Psoas muscle (tissue), 7 donors: ENCODE measurements at regions not wholly inside any gene's neighbourhood (a gene's known extent, or its start where the extent isn't known, plus 50 kb on each side); places are given as distances from the start of the nearest gene placed in this dataset.

ENCODE experiments used
- ATAC-seq, 4 donors: fragments of 200-7000 bp; cut with Tn5 transposase; one replicate each; pipeline ENCODE4 v1.9.1; 2020; ENCODE audit warnings: moderate library complexity in 3 of 4, mild to moderate bottlenecking in 2 of 4
- DNase-seq, 2 donors: peaks; one replicate each; pipeline ENCODE4 v3.0.0-alpha.2; 2020
- H3K27ac ChIP-seq: fragments of 200-600 bp; one replicate; pipeline ENCODE4 v1.8.0; 2022
- H3K27me3 ChIP-seq, 3 donors: fragments of 200-600 bp in 1 of 3; one replicate each; pipeline versions ENCODE4 v1.6.1 to v1.8.0; 2013 to 2022; ENCODE audit warnings: low read length in 2 of 3, mild to moderate bottlenecking in 2 of 3, moderate library complexity in 1 of 3; ENCODE audit not compliant: insufficient read depth in 3 of 3
- H3K36me3 ChIP-seq, 2 donors: fragments of 200-600 bp in 1 of 2; one replicate each; pipeline versions ENCODE4 v1.6.1 to v1.8.0; 2013 to 2022; ENCODE audit warnings: low read depth in 1 of 2, mild to moderate bottlenecking in 1 of 2, moderate library complexity in 1 of 2; ENCODE audit not compliant: insufficient read depth in 1 of 2
- H3K4me1 ChIP-seq: fragments of 200-600 bp; one replicate; pipeline ENCODE4 v1.8.0; 2022
- H3K4me3 ChIP-seq: fragments of 200-600 bp; one replicate; pipeline ENCODE4 v1.8.0; 2022; ENCODE audit warnings: mild to moderate bottlenecking
- H3K9me3 ChIP-seq: fragments of 200-600 bp; one replicate; pipeline ENCODE4 v1.8.0; 2022
- CTCF ChIP-seq: fragments of 200-600 bp; IDR thresholded peaks from one replicate; pipeline ENCODE4 v1.8.0; 2022; ENCODE audit warnings: antibody characterized with exemption
- WGBS, 3 donors: extraction: QIAGEN DNeasy Blood & Tissue Kit; methylation state at CpG; one replicate each; pipeline versions ENCODE4 v1.1.6 to v1.1.7; 2013; 5-methylcytosine and 5-hydroxymethylcytosine counted together
- intact Hi-C, 2 donors: fragments of 100-400 bp; cut with DNase I; formaldehyde crosslinking; loops; one replicate each; pipeline versions ENCODE4 v1.11.0 to v1.14.2; 2022
- donor health status: healthy with polysubstance abuse.
- donor health status: DM: no; HTN: no; CAD: no; lungs with moderate emphysema.
- donor health status: Bipolar disorder and iron deficiency.
- donor health status: healthy.
- donor health status: DM: yes; HTN: yes; CAD: no.
- donor health status: DM: no; HTN: no; CAD: no.
- donor health status: DM: yes; HTN: yes; CAD: no.

GRCh38 chr14:42391146-42391834, 784.6 kb downstream of the LRFN5 start:
- DNase-seq: no peak
- no peaks in the 10 kb centered on the region for H3K9me3 ChIP-seq
- H3K36me3 ChIP-seq: no peaks in the 10 kb centered on the region
- no peak for ATAC-seq
- 56 to 59% (median 58%) methylated on average over 3 of the region's 3 CpGs for WGBS, 3 donors
- intact Hi-C loops: no loop called here
- H3K4me1 ChIP-seq: no peaks in the 10 kb centered on the region
- no peak for TF ChIP-seq CTCF
- H3K27me3 ChIP-seq: no peaks in the 10 kb centered on the region
- no peak overlapping the region for H3K4me3 ChIP-seq
- H3K27ac ChIP-seq: no peak overlapping the region

- no peak for DNase-seq
- ATAC-seq: no peak
- Histone ChIP-seq H3K9me3 (no peaks in the 10 kb centered on the region), H3K4me1 (no peaks in the 10 kb centered on the region), H3K4me3 (no peak overlapping the region), H3K27ac (no peak overlapping the region), H3K36me3 (no peaks in the 10 kb centered on the region), H3K27me3 (no peaks in the 10 kb centered on the region)
- WGBS, 3 donors: 85 to 94% (median 86%) methylated on average over 4 of the region's 4 CpGs
- no peak for TF ChIP-seq CTCF
- intact Hi-C loops: no loop called here
Measured at GRCh38 chr14:42378880-42379279, 772.2 kb downstream of the LRFN5 start.

- Histone ChIP-seq H3K4me3 (no peak overlapping the region), H3K27ac (no peak overlapping the region), H3K36me3 (no peaks in the 10 kb centered on the region), H3K27me3 (no peaks in the 10 kb centered on the region), H3K9me3 (no peaks in the 10 kb centered on the region), H3K4me1 (no peaks in the 10 kb centered on the region)
- no peak for TF ChIP-seq CTCF
- WGBS, 3 donors: 79 to 97% (median 89%) methylated on average over 3 of the region's 3 CpGs
- ATAC-seq (no peak), DNase-seq (no peak)
- intact Hi-C loops: no loop called here
Measured at GRCh38 chr14:42378274-42378673, 771.6 kb downstream of the LRFN5 start.

GRCh38 chr14:42374332-42374731, 767.7 kb downstream of the LRFN5 start:
- Histone ChIP-seq H3K4me1 (no peaks in the 10 kb centered on the region), H3K36me3 (no peaks in the 10 kb centered on the region), H3K27ac (no peak overlapping the region), H3K4me3 (no peak overlapping the region), H3K9me3 (no peaks in the 10 kb centered on the region), H3K27me3 (no peaks in the 10 kb centered on the region)
- TF ChIP-seq CTCF: no peak
- DNase-seq (no peak), ATAC-seq (no peak)
- intact Hi-C loops: no loop called here

- no peaks in the 10 kb centered on the region for H3K4me1 ChIP-seq
- DNase-seq (no peak), ATAC-seq (no peak)
- WGBS, 3 donors: 83 to 90% (median 88%) methylated on average over 1 of the region's 1 CpG
- H3K9me3 ChIP-seq: no peaks in the 10 kb centered on the region
- no peak overlapping the region for H3K4me3 ChIP-seq
- TF ChIP-seq CTCF: no peak
- no peaks in the 10 kb centered on the region for H3K36me3 ChIP-seq
- no peak overlapping the region for H3K27ac ChIP-seq
- H3K27me3 ChIP-seq: no peaks in the 10 kb centered on the region
- intact Hi-C loops: no loop called here
Measured at GRCh38 chr14:42370056-42370455, 763.4 kb downstream of the LRFN5 start.
